Adrenal gland (tissue), 9 donors: ENCODE measurements at regions not wholly inside any gene's neighbourhood (a gene's known extent, or its start where the extent isn't known, plus 50 kb on each side); places are given as distances from the start of the nearest gene placed in this dataset.
"Not testable (repeated sequence)": the region's sequence is repeated elsewhere in the genome, so short reads cannot be mapped to it uniquely, and the experiment has no call there.

Source experiments
- DNase-seq, 7 donors: peaks; one replicate each; pipeline ENCODE4 v3.0.0-alpha.2; 2019 to 2020
- H3K27ac ChIP-seq, 5 donors: fragments of 200-600 bp; sonication (generic) in 4 of 5; 1 replicate in 3 of 5; 2 replicates in 2 of 5; pipeline versions ENCODE4 v1.5.1 to v1.8.0; 2016 to 2020; ENCODE audit warnings: mild to moderate bottlenecking in 1 of 5
- H3K27me3 ChIP-seq: fragments of 200-600 bp; 2 replicates; pipeline ENCODE4 v1.8.0; 2021
- H3K36me3 ChIP-seq, 2 donors: fragments of 200-600 bp; replicated peaks in 1 of 2; 1 replicate in 1 of 2; 2 replicates in 1 of 2; pipeline versions ENCODE4 v1.5.1 to v1.8.0; 2018 to 2022
- H3K4me1 ChIP-seq, 2 donors: fragments of 200-600 bp; replicated peaks in 1 of 2; 1 replicate in 1 of 2; 2 replicates in 1 of 2; pipeline versions ENCODE4 v1.5.1 to v1.8.0; 2018 to 2021
- H3K4me3 ChIP-seq, 4 donors: fragments of 200-600 bp; sonication (generic) in 3 of 4; one replicate each; pipeline ENCODE4 v1.5.1; 2016 to 2018
- H3K9me3 ChIP-seq, 3 donors: fragments of 200-600 bp; sonication (generic) in 1 of 3; replicated peaks in 1 of 3; 1 replicate in 2 of 3; 2 replicates in 1 of 3; pipeline versions ENCODE4 v1.5.1 to v1.8.0; 2016 to 2021
- CTCF ChIP-seq, 6 experiments: fragments of 450-650 bp in 4 of 6; fragments of 200-600 bp in 2 of 6; sonication (generic) in 1 of 6; IDR thresholded peaks; 1 replicate in 5 of 6; 2 replicates in 1 of 6; pipeline versions ENCODE4 v1.5.1 to v1.8.0; 2016 to 2021; ENCODE audit warnings: antibody characterized with exemption in 6 of 6, mild to moderate bottlenecking in 2 of 6, moderate library complexity in 1 of 6
- POLR2A ChIP-seq, 2 donors: fragments of 450-650 bp; IDR thresholded peaks; one replicate each; pipeline ENCODE4 v1.6.1; 2017; ENCODE audit warnings: antibody characterized with exemption in 2 of 2, mild to moderate bottlenecking in 2 of 2, moderate library complexity in 1 of 2
- WGBS, 4 donors: extraction: QIAGEN DNeasy Blood & Tissue Kit in 2 of 4; methylation state at CpG; one replicate each; pipeline versions ENCODE4 v1.1.5 to v1.1.7; 2013 to 2017; 5-methylcytosine and 5-hydroxymethylcytosine counted together
- intact Hi-C, 2 donors: fragments of 100-400 bp; cut with DNase I; formaldehyde crosslinking; loops; one replicate each; pipeline versions ENCODE4 v1.14.1 to v1.15.0; 2022 to 2023
- donor health status: healthy with polysubstance abuse.
- donor health status: Bipolar disorder and iron deficiency.
- donor health status: DM: yes; HTN: yes; CAD: no.
- donor health status: DM: no; HTN: no; CAD: no.
- donor health status: DM: no; HTN: no; CAD: no.

GRCh38 chr3:124149081-124149480, 157.2 kb upstream of the ROPN1 start:
- no peaks in the 10 kb centered on the region for H3K9me3 ChIP-seq
- no peak overlapping the region for H3K4me3 ChIP-seq
- H3K27me3 ChIP-seq = no peaks in the 10 kb centered on the region
- H3K27ac ChIP-seq = no peak overlapping the region
- 80 to 100% (median 95%) methylated on average over 1 of the region's 1 CpG for WGBS, 4 donors
- H3K4me1 ChIP-seq = no peaks in the 10 kb centered on the region
- no peak for DNase-seq
- no peaks in the 10 kb centered on the region for H3K36me3 ChIP-seq
- intact Hi-C loops = no loop called here
- no peak for TF ChIP-seq CTCF (IDR thresholded peaks at IDR 0.05)
- TF ChIP-seq POLR2A (IDR thresholded peaks at IDR 0.05) = no peak

- intact Hi-C loops = no loop called here
- 53 to 88% (median 72%) methylated on average over 3 of the region's 3 CpGs for WGBS, 4 donors
Measured at GRCh38 chr3:124149771-124150170, 157.8 kb upstream of the ROPN1 start.

GRCh38 chr3:124152891-124153290, 161.0 kb upstream of the ROPN1 start:
- H3K4me3 ChIP-seq, intact Hi-C loops, H3K27ac ChIP-seq, H3K36me3 ChIP-seq, H3K9me3 ChIP-seq, DNase-seq, H3K27me3 ChIP-seq: not testable (repeated sequence)
- peaks cover 0 to 13% of the 10 kb centered on the region in 2 donors for H3K4me1 ChIP-seq
- 96 to 100% (median 96%) methylated on average over 1 of the region's 1 CpG for WGBS, 4 donors

More at GRCh38 chr3:124149771-124150170, 157.8 kb upstream of the ROPN1 start:
- Histone ChIP-seq H3K9me3 (no peaks in the 10 kb centered on the region), H3K36me3 (no peaks in the 10 kb centered on the region), H3K4me1 (no peaks in the 10 kb centered on the region), H3K27me3 (no peaks in the 10 kb centered on the region), H3K27ac (no peak overlapping the region), H3K4me3 (no peak overlapping the region)
- DNase-seq = no peak
- no peak for TF ChIP-seq POLR2A (IDR thresholded peaks at IDR 0.05)

- no peak for DNase-seq
- Histone ChIP-seq H3K4me3 (no peak overlapping the region), H3K4me1 (peaks cover 0 to 20% of the 10 kb centered on the region in 2 donors), H3K9me3 (no peaks in the 10 kb centered on the region), H3K27ac (peak overlapping the region in 1 of 5 donors; percentile 17), H3K27me3 (no peaks in the 10 kb centered on the region), H3K36me3 (no peaks in the 10 kb centered on the region)
- intact Hi-C loops = no loop called here
- 54 to 70% (median 65%) methylated on average over 6 of the region's 6 CpGs for WGBS, 4 donors
- TF ChIP-seq CTCF (IDR thresholded peaks at IDR 0.05) (no peak), POLR2A (IDR thresholded peaks at IDR 0.05) (no peak)
Measured at GRCh38 chr3:124156866-124157712, 165.2 kb upstream of the ROPN1 start.

GRCh38 chr3:124157748-124158147, 165.8 kb upstream of the ROPN1 start:
- no peak for DNase-seq
- H3K4me3 ChIP-seq = no peak overlapping the region
- no peaks in the 10 kb centered on the region for H3K36me3 ChIP-seq
- H3K9me3 ChIP-seq = no peaks in the 10 kb centered on the region
- intact Hi-C loops = no loop called here
- H3K4me1 ChIP-seq = peaks cover 0 to 20% of the 10 kb centered on the region in 2 donors
- peak overlapping the region in 1 of 5 donors; percentile 17 for H3K27ac ChIP-seq
- no peaks in the 10 kb centered on the region for H3K27me3 ChIP-seq
- 50 to 61% (median 54%) methylated on average over 3 of the region's 3 CpGs for WGBS, 4 donors
- no peak for TF ChIP-seq POLR2A (IDR thresholded peaks at IDR 0.05)
